SU-DHL-6 (cell line): ENCODE measurements at regions not wholly inside any gene's neighbourhood (a gene's known extent, or its start where the extent isn't known, plus 50 kb on each side); places are given as distances from the start of the nearest gene placed in this dataset.

Source experiments
- EZH2phosphoT487 ChIP-seq: fragments of 200-600 bp; sonication (generic), shearing (Covaris generic); conservative IDR thresholded peaks from 2 replicates; pipeline ENCODE4 v1.6.1; 2018; ENCODE audit warnings: mild to moderate bottlenecking, antibody characterized with exemption, low read length, moderate library complexity, mixed read lengths
- TF ChIP-seq, protein P1 (sequence below): fragments of 200-600 bp; sonication (generic); IDR thresholded peaks from one replicate; pipeline ENCODE4 v1.5.1; 2017; ENCODE audit warnings: antibody characterized with exemption, mild to moderate bottlenecking, low read length, moderate library complexity; ENCODE audit not compliant: insufficient read depth, poor library complexity, severe bottlenecking

DNA sequence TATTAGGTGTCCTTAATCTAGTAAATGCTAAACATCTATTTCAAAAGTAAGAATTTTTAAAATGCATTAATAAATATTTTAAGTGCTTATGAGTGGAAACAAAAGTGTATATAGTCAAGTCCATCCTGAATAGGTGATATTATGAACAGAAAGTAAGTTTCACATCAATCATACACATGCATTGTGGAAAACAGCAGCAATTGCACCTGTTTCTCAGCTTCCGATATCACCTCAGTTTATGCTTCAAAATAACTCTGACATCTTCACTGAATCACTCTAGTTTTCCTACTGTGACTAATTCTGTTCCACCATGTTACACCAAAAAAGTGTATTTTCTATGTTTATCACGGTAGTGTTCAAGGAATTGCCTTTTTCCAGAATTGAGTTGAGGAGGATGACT, 172.6 kb upstream of the MANEA start:
- TF ChIP-seq, protein P1, sequence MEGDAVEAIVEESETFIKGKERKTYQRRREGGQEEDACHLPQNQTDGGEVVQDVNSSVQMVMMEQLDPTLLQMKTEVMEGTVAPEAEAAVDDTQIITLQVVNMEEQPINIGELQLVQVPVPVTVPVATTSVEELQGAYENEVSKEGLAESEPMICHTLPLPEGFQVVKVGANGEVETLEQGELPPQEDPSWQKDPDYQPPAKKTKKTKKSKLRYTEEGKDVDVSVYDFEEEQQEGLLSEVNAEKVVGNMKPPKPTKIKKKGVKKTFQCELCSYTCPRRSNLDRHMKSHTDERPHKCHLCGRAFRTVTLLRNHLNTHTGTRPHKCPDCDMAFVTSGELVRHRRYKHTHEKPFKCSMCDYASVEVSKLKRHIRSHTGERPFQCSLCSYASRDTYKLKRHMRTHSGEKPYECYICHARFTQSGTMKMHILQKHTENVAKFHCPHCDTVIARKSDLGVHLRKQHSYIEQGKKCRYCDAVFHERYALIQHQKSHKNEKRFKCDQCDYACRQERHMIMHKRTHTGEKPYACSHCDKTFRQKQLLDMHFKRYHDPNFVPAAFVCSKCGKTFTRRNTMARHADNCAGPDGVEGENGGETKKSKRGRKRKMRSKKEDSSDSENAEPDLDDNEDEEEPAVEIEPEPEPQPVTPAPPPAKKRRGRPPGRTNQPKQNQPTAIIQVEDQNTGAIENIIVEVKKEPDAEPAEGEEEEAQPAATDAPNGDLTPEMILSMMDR = no peak
- TF ChIP-seq EZH2phosphoT487 = no peak
